HG02852 (cell line): ENCODE measurements at regions not wholly inside any gene's neighbourhood (a gene's known extent, or its start where the extent isn't known, plus 50 kb on each side); places are given as distances from the start of the nearest gene placed in this dataset.

Experiments used
- ATAC-seq: cut with Tn5 transposase; IDR thresholded peaks from one replicate; pipeline ENCODE4 v1.9.1; 2021; ENCODE audit warnings: mild to moderate bottlenecking, moderate library complexity; ENCODE audit not compliant: unreplicated experiment

GRCh38 chr4:36709991-36710390 is 428.6 kb downstream of the DTHD1 start:
- no peak for ATAC-seq

- ATAC-seq = no peak
These were observed 430.6 kb downstream of the DTHD1 start for GRCh38 chr4:36712013-36712412.

GRCh38 chr4:36716874-36717273 is 435.5 kb downstream of the DTHD1 start:
- ATAC-seq = no peak

- no peak for ATAC-seq
These were observed 438.0 kb downstream of the DTHD1 start for GRCh38 chr4:36719425-36719824.

GRCh38 chr4:36722986-36723385 is 441.6 kb downstream of the DTHD1 start:
- no peak for ATAC-seq

GRCh38 chr4:36734334-36734733 is 452.9 kb downstream of the DTHD1 start:
- ATAC-seq = no peak

GRCh38 chr4:36737691-36738090 is 456.3 kb downstream of the DTHD1 start:
- ATAC-seq = no peak

GRCh38 chr4:36740796-36741310 is 459.4 kb downstream of the DTHD1 start:
- ATAC-seq = no peak

- ATAC-seq = no peak
These were observed 466.1 kb downstream of the DTHD1 start for GRCh38 chr4:36747277-36748129.

GRCh38 chr4:36753048-36753447 is 471.6 kb downstream of the DTHD1 start:
- no peak for ATAC-seq

- ATAC-seq = no peak
These were observed 476.3 kb downstream of the DTHD1 start for GRCh38 chr4:36757580-36758311.

- ATAC-seq = no peak
These were observed 477.1 kb downstream of the DTHD1 start for GRCh38 chr4:36758312-36759178.

GRCh38 chr4:36761607-36762006 is 480.2 kb downstream of the DTHD1 start:
- ATAC-seq = no peak

GRCh38 chr4:36763814-36764213 is 480.7 kb upstream of the NWD2 start:
- no peak for ATAC-seq

GRCh38 chr4:36767596-36767995 is 476.9 kb upstream of the NWD2 start:
- ATAC-seq = no peak

GRCh38 chr4:36771411-36772153 is 473.0 kb upstream of the NWD2 start:
- no peak for ATAC-seq

- ATAC-seq = no peak
These were observed 472.4 kb upstream of the NWD2 start for GRCh38 chr4:36772154-36772516.

- no peak for ATAC-seq
These were observed 471.1 kb upstream of the NWD2 start for GRCh38 chr4:36773467-36773866.

GRCh38 chr4:36775544-36775943 is 469.0 kb upstream of the NWD2 start:
- no peak for ATAC-seq

GRCh38 chr4:36779601-36780000 is 464.9 kb upstream of the NWD2 start:
- ATAC-seq = no peak
